Panc1 (cell line): ENCODE measurements at regions not wholly inside any gene's neighbourhood (a gene's known extent, or its start where the extent isn't known, plus 50 kb on each side); places are given as distances from the start of the nearest gene placed in this dataset.

Source experiments
- ATAC-seq: fragments of 200-7000 bp; cut with Tn5 transposase; 2 replicates; pipeline ENCODE4 v1.9.1; 2020; ENCODE audit warnings: mild to moderate bottlenecking, moderate library complexity
- BruUV-seq: library from RNA; stranded (reverse); fragments of 400-500 nt; replicated peaks from 2 replicates; lab custom pipeline; 2021; lab: Mats Ljungman, UMichigan
- CTCF ChIA-PET: fragments of 300-600 bp; sonication (Branson Sonifier 250); formaldehyde crosslinking; loops from one replicate; lab custom pipeline; 2022; ENCODE audit warnings: antibody characterized with exemption; lab: Charles Lee
- POLR2A ChIA-PET: fragments of 300-600 bp; sonication (Branson Sonifier 250); formaldehyde crosslinking; loops from one replicate; lab custom pipeline; 2022; ENCODE audit warnings: antibody characterized with exemption; lab: Charles Lee
- DNase-seq: peaks from one replicate; pipeline ENCODE4 v3.0.0-alpha.2; 2010; ENCODE audit warnings: low read depth, low spot score
- H3K27ac ChIP-seq: 2 replicates; pipeline ENCODE4 v1.5.1; 2011; ENCODE audit warnings: mild to moderate bottlenecking, low read length, inconsistent platforms
- H3K27me3 ChIP-seq: fragments of 200-500 bp; sonication (Bioruptor generic); 2 replicates; pipeline ENCODE4 v1.6.0; 2014; ENCODE audit warnings: low read length, inconsistent platforms; ENCODE audit not compliant: control insufficient read depth, insufficient read depth
- H3K36me3 ChIP-seq: fragments of 200-500 bp; sonication (Bioruptor generic); 2 replicates; pipeline ENCODE4 v1.5.1; 2014; ENCODE audit warnings: inconsistent platforms, mild to moderate bottlenecking, low read length, moderate library complexity; ENCODE audit not compliant: control insufficient read depth, insufficient read depth
- H3K4me1 ChIP-seq: 2 replicates; pipeline ENCODE4 v1.5.1; 2011; ENCODE audit warnings: inconsistent platforms, mild to moderate bottlenecking, low read length, moderate library complexity; ENCODE audit not compliant: control insufficient read depth, insufficient read depth
- H3K4me3 ChIP-seq, 2 experiments: 2 replicates each; pipeline ENCODE4 v1.5.1; 2011 to 2012; ENCODE audit warnings: low read depth in 2 of 2, low read length in 2 of 2, mild to moderate bottlenecking in 2 of 2, inconsistent platforms in 1 of 2, moderate library complexity in 1 of 2
- H3K9me3 ChIP-seq: fragments of 200-500 bp; sonication (Bioruptor generic); 2 replicates; pipeline ENCODE4 v1.5.1; 2014; ENCODE audit warnings: low read depth, mild to moderate bottlenecking, inconsistent platforms, low read length, moderate library complexity; ENCODE audit not compliant: control insufficient read depth, insufficient read depth
- CTCF ChIP-seq: fragments of 450-650 bp; IDR thresholded peaks from 2 replicates; pipeline ENCODE4 v1.5.1; 2017; ENCODE audit warnings: mild to moderate bottlenecking
- POLR2AphosphoS5 ChIP-seq: IDR thresholded peaks from 2 replicates; pipeline ENCODE4 v1.6.1; 2012; ENCODE audit warnings: mild to moderate bottlenecking, low read depth, low read length, moderate library complexity
- REST ChIP-seq, 2 experiments: IDR thresholded peaks; 2 replicates each; pipeline ENCODE4 v1.6.1; 2011 to 2012; ENCODE audit warnings: low read depth in 2 of 2, control low read depth in 1 of 2, low read length in 1 of 2, mild to moderate bottlenecking in 1 of 2, moderate library complexity in 1 of 2; ENCODE audit not compliant: insufficient read depth in 1 of 2
- SIN3A ChIP-seq: IDR thresholded peaks from 2 replicates; pipeline ENCODE4 v1.6.1; 2012; ENCODE audit warnings: low read depth, mild to moderate bottlenecking, low read length, moderate library complexity, borderline replicate concordance; ENCODE audit not compliant: insufficient read depth
- TCF7L2 ChIP-seq: IDR thresholded peaks from 2 replicates; pipeline ENCODE4 v1.6.1; 2011; ENCODE audit warnings: mild to moderate bottlenecking, low read depth, low read length, inconsistent platforms
- in situ Hi-C: cut with HindIII; loops from 2 replicates; pipeline ENCODE4 v1.10.0; 2016; ENCODE audit warnings: low sequenced_read_pairs, low pct_unique_long_range_greater_than_20kb
- intact Hi-C: fragments of 100-400 bp; cut with micrococcal nuclease; formaldehyde crosslinking; loops from one replicate; pipeline ENCODE4 v1.10.0; 2022; ENCODE audit not compliant: unreplicated experiment

DNA sequence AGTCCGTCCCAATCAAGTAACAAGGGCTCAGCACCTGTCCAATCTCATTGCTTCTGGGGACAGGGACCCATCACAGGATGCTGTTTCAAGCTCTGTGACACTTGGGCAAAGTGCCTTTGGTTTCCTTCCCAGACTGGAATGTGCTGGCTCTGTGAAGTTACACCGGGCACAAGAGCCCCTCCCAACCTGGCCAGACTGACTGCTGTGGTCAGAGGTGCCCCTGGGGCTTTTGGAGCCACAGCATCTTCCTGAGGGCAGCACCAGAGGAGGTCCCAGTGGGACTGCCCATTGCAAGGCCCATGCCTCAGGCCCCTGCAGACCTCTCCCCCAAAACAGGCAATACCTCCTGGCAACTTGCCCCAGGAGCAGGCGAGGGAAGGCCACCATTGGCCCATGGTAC lies 155.2 kb upstream of the GRK3 start:
- CTCF ChIA-PET, result no interaction called here
- no peak overlapping the region for H3K27ac ChIP-seq
- ATAC-seq, result no peak
- H3K36me3 ChIP-seq, result no peaks in the 10 kb centered on the region
- H3K4me1 ChIP-seq, result peaks cover 12% of the 10 kb centered on the region
- in situ Hi-C loops (no loop called here), intact Hi-C loops (no loop called here)
- H3K4me3 ChIP-seq, result no peak overlapping the region
- H3K9me3 ChIP-seq, result no peaks in the 10 kb centered on the region
- no TSS peak for BruUV-seq
- TF ChIP-seq TCF7L2 (no peak), SIN3A (no peak), POLR2AphosphoS5 (no peak), CTCF (no peak), REST (IDR thresholded peaks at IDR 0.05; ENCODE audit: insufficient read depth in 1 of 2, low read depth in 2 of 2, low read length in 1 of 2) (no peak)
- DNase-seq, result no peak
- POLR2A ChIA-PET, result interaction anchor here (0.7 kb wide), 1 partner anchor 196 kb away, joined by 7 read pairs; no protein-coding TSS in a partner anchor
- H3K27me3 ChIP-seq, result no peaks in the 10 kb centered on the region

- H3K36me3 ChIP-seq, result no peaks in the 10 kb centered on the region
- intact Hi-C loops (no loop called here), in situ Hi-C loops (no loop called here)
- no peak overlapping the region for H3K4me3 ChIP-seq
- ATAC-seq (no peak), DNase-seq (no peak)
- H3K27ac ChIP-seq, result no peak overlapping the region; the same call in 1 of the 2 replicates
- H3K4me1 ChIP-seq, result peaks cover 9% of the 10 kb centered on the region
- POLR2A ChIA-PET, result interaction anchor here (0.7 kb wide), 1 partner anchor 29 kb away, joined by 7 read pairs; no protein-coding TSS in a partner anchor
- TF ChIP-seq REST (IDR thresholded peaks at IDR 0.05; ENCODE audit: insufficient read depth in 1 of 2, low read depth in 2 of 2, low read length in 1 of 2) (no peak), POLR2AphosphoS5 (no peak), CTCF (no peak), SIN3A (no peak), TCF7L2 (no peak)
- CTCF ChIA-PET, result no interaction called here
- H3K9me3 ChIP-seq, result no peaks in the 10 kb centered on the region
- BruUV-seq, result no TSS peak
- H3K27me3 ChIP-seq, result no peaks in the 10 kb centered on the region
Measured at GRCh38 chr22:25410849-25411248, 153.6 kb upstream of the GRK3 start.
